Hepatocyte (in vitro differentiated cells): ENCODE measurements at regions not wholly inside any gene's neighbourhood (a gene's known extent, or its start where the extent isn't known, plus 50 kb on each side); places are given as distances from the start of the nearest gene placed in this dataset.

Experiments
- DNase-seq: peaks from one replicate; pipeline ENCODE4 v3.0.0-alpha.2; 2016; ENCODE audit warnings: low spot score
- H2AFZ ChIP-seq: fragments of 200-600 bp; sonication (generic); 2 replicates; pipeline ENCODE4 v1.6.0; 2016; ENCODE audit warnings: antibody characterized with exemption, mild to moderate bottlenecking
- H3K27ac ChIP-seq: fragments of 200-600 bp; sonication (generic); 2 replicates; pipeline ENCODE4 v1.5.1; 2016; ENCODE audit warnings: mild to moderate bottlenecking
- H3K27me3 ChIP-seq: fragments of 200-600 bp; sonication (generic); 2 replicates; pipeline ENCODE4 v1.6.1; 2016
- H3K36me3 ChIP-seq: fragments of 200-600 bp; sonication (generic); replicated peaks from 2 replicates; pipeline ENCODE4 v1.5.1; 2016; ENCODE audit warnings: low read depth; ENCODE audit not compliant: insufficient read depth
- H3K4me1 ChIP-seq: fragments of 200-600 bp; sonication (generic); 2 replicates; pipeline ENCODE4 v1.5.1; 2016; ENCODE audit warnings: mild to moderate bottlenecking, moderate library complexity; ENCODE audit not compliant: insufficient read depth
- H3K4me2 ChIP-seq: fragments of 200-600 bp; sonication (generic); 2 replicates; pipeline ENCODE4 v1.6.0; 2016
- H3K4me3 ChIP-seq: fragments of 200-600 bp; sonication (generic); 2 replicates; pipeline ENCODE4 v1.5.1; 2016; ENCODE audit warnings: mild to moderate bottlenecking
- H3K79me2 ChIP-seq: fragments of 200-600 bp; sonication (generic); 2 replicates; pipeline ENCODE4 v1.6.0; 2017; ENCODE audit warnings: mild to moderate bottlenecking
- H3K9me2 ChIP-seq: fragments of 200-600 bp; sonication (generic); replicated peaks from 2 replicates; pipeline ENCODE4 v1.6.0; 2017; ENCODE audit warnings: mild to moderate bottlenecking; ENCODE audit not compliant: insufficient read depth
- H3K9me3 ChIP-seq: fragments of 200-600 bp; sonication (generic); 2 replicates; pipeline ENCODE4 v1.5.1; 2016; ENCODE audit warnings: low read depth, mild to moderate bottlenecking
- H4K20me1 ChIP-seq: fragments of 200-600 bp; sonication (generic); 2 replicates; pipeline ENCODE4 v1.6.0; 2016; ENCODE audit warnings: mild to moderate bottlenecking; ENCODE audit not compliant: insufficient read depth, poor library complexity, severe bottlenecking
- CTCF ChIP-seq: fragments of 200-600 bp; sonication (generic); IDR thresholded peaks from 2 replicates; pipeline ENCODE4 v1.5.1; 2016; ENCODE audit warnings: antibody characterized with exemption, mild to moderate bottlenecking; ENCODE audit not compliant: poor library complexity
- EZH2 ChIP-seq: fragments of 200-600 bp; sonication (generic); IDR thresholded peaks from 2 replicates; pipeline ENCODE4 v1.6.1; 2016; ENCODE audit warnings: antibody characterized with exemption, mild to moderate bottlenecking, borderline replicate concordance
- EZH2phosphoT487 ChIP-seq: fragments of 200-600 bp; sonication (generic); IDR thresholded peaks from one replicate; pipeline ENCODE4 v1.6.1; 2018; ENCODE audit warnings: antibody characterized with exemption, mild to moderate bottlenecking, low read depth, moderate library complexity; ENCODE audit not compliant: unreplicated experiment, severe bottlenecking
- WGBS: methylation state at CpG from one replicate; pipeline ENCODE4 v1.1.6; 2016; ENCODE audit warnings: low lambda C conversion rate; ENCODE audit errors: missing lambda C conversion rate; 5-methylcytosine and 5-hydroxymethylcytosine counted together

GRCh38 chr6:78502386-78502887 is 364.9 kb upstream of the IRAK1BP1 start:
- WGBS, result 76% methylated on average over 2 of the region's 2 CpGs
- Histone ChIP-seq H2AFZ (no peak overlapping the region), H3K79me2 (no peaks in the 10 kb centered on the region), H3K4me1 (no peaks in the 10 kb centered on the region), H3K27ac (no peak overlapping the region), H3K4me3 (no peak overlapping the region), H3K27me3 (no peaks in the 10 kb centered on the region), H3K36me3 (no peaks in the 10 kb centered on the region), H3K9me2 (no peaks in the 10 kb centered on the region), H3K4me2 (no peak overlapping the region), H4K20me1 (no peaks in the 10 kb centered on the region), H3K9me3 (no peaks in the 10 kb centered on the region)
- DNase-seq, result no peak
- TF ChIP-seq EZH2phosphoT487 (no peak), EZH2 (no peak), CTCF (no peak)

- WGBS, result 83% methylated on average over 4 of the region's 4 CpGs
- H3K79me2 ChIP-seq, result no peaks in the 10 kb centered on the region
- H3K4me2 ChIP-seq, result no peak overlapping the region
- no peak overlapping the region for H2AFZ ChIP-seq
- no peaks in the 10 kb centered on the region for H3K36me3 ChIP-seq
- no peaks in the 10 kb centered on the region for H3K9me2 ChIP-seq
- H4K20me1 ChIP-seq, result no peaks in the 10 kb centered on the region
- H3K9me3 ChIP-seq, result no peaks in the 10 kb centered on the region
- no peak overlapping the region for H3K4me3 ChIP-seq
- no peak for DNase-seq
- TF ChIP-seq CTCF (no peak), EZH2phosphoT487 (no peak), EZH2 (no peak)
- no peaks in the 10 kb centered on the region for H3K27me3 ChIP-seq
- H3K4me1 ChIP-seq, result no peaks in the 10 kb centered on the region
- no peak overlapping the region for H3K27ac ChIP-seq
Measured at GRCh38 chr6:78505178-78505577, 362.2 kb upstream of the IRAK1BP1 start.

GRCh38 chr6:78511009-78511408 is 356.3 kb upstream of the IRAK1BP1 start:
- Histone ChIP-seq H3K36me3 (no peaks in the 10 kb centered on the region), H3K4me2 (no peak overlapping the region), H3K27me3 (no peaks in the 10 kb centered on the region), H3K27ac (no peak overlapping the region), H3K79me2 (no peaks in the 10 kb centered on the region), H3K9me3 (no peaks in the 10 kb centered on the region), H3K4me1 (no peaks in the 10 kb centered on the region), H4K20me1 (no peaks in the 10 kb centered on the region), H3K4me3 (no peak overlapping the region), H2AFZ (no peak overlapping the region), H3K9me2 (no peaks in the 10 kb centered on the region)
- TF ChIP-seq EZH2 (no peak), EZH2phosphoT487 (no peak), CTCF (no peak)
- DNase-seq, result no peak
- WGBS, result 91% methylated on average over 2 of the region's 2 CpGs

- TF ChIP-seq EZH2 (no peak), CTCF (no peak), EZH2phosphoT487 (no peak)
- Histone ChIP-seq H3K9me3 (no peaks in the 10 kb centered on the region), H2AFZ (no peak overlapping the region), H3K9me2 (no peaks in the 10 kb centered on the region), H4K20me1 (no peaks in the 10 kb centered on the region), H3K4me1 (no peaks in the 10 kb centered on the region), H3K27ac (no peak overlapping the region), H3K4me2 (no peak overlapping the region), H3K27me3 (no peaks in the 10 kb centered on the region), H3K36me3 (no peaks in the 10 kb centered on the region), H3K4me3 (no peak overlapping the region), H3K79me2 (no peaks in the 10 kb centered on the region)
- 74% methylated on average over 2 of the region's 2 CpGs for WGBS
- DNase-seq, result no peak
Measured at GRCh38 chr6:78513856-78514255, 353.5 kb upstream of the IRAK1BP1 start.
